ENCODE measurements at regions not wholly inside any gene's neighbourhood (a gene's known extent, or its start where the extent isn't known, plus 50 kb on each side); places are given as distances from the start of the nearest gene placed in this dataset.
"Not testable (repeated sequence)": the region's sequence is repeated elsewhere in the genome, so short reads cannot be mapped to it uniquely, and the experiment has no call there.

DNA sequence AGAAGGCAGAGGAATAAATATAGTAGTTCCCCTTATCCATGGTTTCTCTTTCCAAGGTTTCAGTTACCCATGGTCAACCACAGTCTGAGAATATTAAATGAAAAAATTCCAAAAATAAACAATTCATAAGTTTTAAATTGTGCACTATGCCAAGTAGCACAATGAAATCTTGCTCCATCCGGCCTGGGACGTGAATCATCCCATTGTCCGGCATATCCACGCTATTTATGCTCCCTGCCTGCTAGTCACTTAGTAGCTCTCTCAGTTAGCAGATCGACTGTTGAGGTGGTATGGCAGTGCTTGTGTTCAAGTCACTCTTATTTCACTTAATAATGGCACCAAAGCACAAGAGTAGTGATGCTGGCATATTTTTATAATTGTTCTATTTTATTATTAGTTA lies 58.6 kb upstream of the ARHGAP29 start:
- no peak for DNase-seq (ENCODE audit: low read depth)
- no peak overlapping the region for H3K4me3 ChIP-seq (ENCODE audit: low read depth, low read length)
- TF ChIP-seq CTCF (IDR thresholded peaks at IDR 0.05; ENCODE audit: insufficient read depth, low read depth, low read length, missing control alignments), result no peak

DNA sequence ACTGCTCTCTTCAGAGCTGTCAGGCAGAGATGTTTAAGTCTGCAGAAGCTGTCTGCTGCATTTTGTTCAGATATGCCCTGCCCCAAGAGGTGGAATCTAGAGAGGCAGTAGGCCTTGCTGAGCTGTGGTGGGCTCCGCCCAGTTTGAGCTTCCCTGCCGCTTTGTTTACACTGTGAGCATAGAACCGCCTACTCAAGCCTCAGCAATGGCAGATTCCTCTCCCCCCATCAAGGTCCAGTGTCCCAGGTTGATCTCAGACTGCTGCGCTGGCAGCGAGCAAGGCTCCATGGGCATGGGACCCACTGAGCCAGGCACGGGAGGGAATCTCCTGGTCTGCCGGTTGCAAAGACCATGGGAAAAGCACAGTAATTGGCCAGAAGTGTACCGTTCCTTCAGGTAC lies 55.6 kb upstream of the ARHGAP29 start:
- H3K4me3 ChIP-seq (ENCODE audit: low read depth, low read length); DNase-seq (ENCODE audit: low read depth): not testable (repeated sequence)

GRCh38 chr1:94289244-94289643 lies 51.9 kb upstream of the ARHGAP29 start:
- not testable (repeated sequence) for DNase-seq (ENCODE audit: low read depth); H3K4me3 ChIP-seq (ENCODE audit: low read depth, low read length)
